Thyroid gland (tissue), 4 donors: ENCODE measurements at regions not wholly inside any gene's neighbourhood (a gene's known extent, or its start where the extent isn't known, plus 50 kb on each side); places are given as distances from the start of the nearest gene placed in this dataset.

Experiments used
- DNase-seq, 2 donors: peaks; one replicate each; pipeline ENCODE4 v3.0.0-alpha.2; 2019
- H3K27ac ChIP-seq, 3 donors: fragments of 200-600 bp; sonication (generic); 1 replicate in 2 of 3; 2 replicates in 1 of 3; pipeline ENCODE4 v1.5.1; 2016 to 2019; ENCODE audit warnings: mild to moderate bottlenecking in 1 of 3, moderate library complexity in 1 of 3
- H3K27me3 ChIP-seq: fragments of 200-600 bp; sonication (generic); one replicate; pipeline ENCODE4 v1.5.1; 2019
- H3K36me3 ChIP-seq, 2 donors: fragments of 200-600 bp; sonication (generic); one replicate each; pipeline ENCODE4 v1.5.1; 2016 to 2019
- H3K4me1 ChIP-seq, 2 donors: fragments of 200-600 bp; sonication (generic); one replicate each; pipeline ENCODE4 v1.5.1; 2017 to 2019
- H3K4me3 ChIP-seq, 3 donors: fragments of 200-600 bp; sonication (generic); replicated peaks in 1 of 3; 1 replicate in 2 of 3; 2 replicates in 1 of 3; pipeline ENCODE4 v1.5.1; 2016; ENCODE audit warnings: mild to moderate bottlenecking in 1 of 3
- H3K9me3 ChIP-seq: fragments of 200-600 bp; sonication (generic); one replicate; pipeline ENCODE4 v1.5.1; 2017
- CTCF ChIP-seq, 6 experiments: fragments of 200-600 bp in 3 of 6; fragments of 450-650 bp in 3 of 6; sonication (generic) in 3 of 6; IDR thresholded peaks; one replicate each; pipeline ENCODE4 v1.5.1; 2016 to 2019; ENCODE audit warnings: antibody characterized with exemption in 6 of 6, mild to moderate bottlenecking in 2 of 6, inconsistent platforms in 1 of 6, moderate library complexity in 1 of 6
- POLR2A ChIP-seq, 2 donors: fragments of 450-650 bp; IDR thresholded peaks; one replicate each; pipeline ENCODE4 v1.6.1; 2017; ENCODE audit warnings: antibody characterized with exemption in 2 of 2, mild to moderate bottlenecking in 2 of 2, moderate library complexity in 1 of 2
- WGBS, 2 donors: methylation state at CpG; one replicate each; pipeline ENCODE4 v1.1.5; 2017; 5-methylcytosine and 5-hydroxymethylcytosine counted together
- intact Hi-C: fragments of 100-400 bp; cut with DNase I; formaldehyde crosslinking; loops from one replicate; pipeline ENCODE4 v1.15.1; 2023

GRCh38 chr10:36256948-36257356 lies 614.9 kb upstream of the FZD8 start:
- Histone ChIP-seq H3K27ac (no peak overlapping the region), H3K4me3 (no peak overlapping the region), H3K4me1 (no peaks in the 10 kb centered on the region), H3K27me3 (no peaks in the 10 kb centered on the region), H3K9me3 (no peaks in the 10 kb centered on the region), H3K36me3 (no peaks in the 10 kb centered on the region)
- TF ChIP-seq POLR2A (IDR thresholded peaks at IDR 0.05) (no peak), CTCF (IDR thresholded peaks at IDR 0.05) (no peak)
- WGBS, 2 donors: 66 to 77% methylated on average over 2 of the region's 2 CpGs
- intact Hi-C loops: no loop called here
- DNase-seq: no peak

- Histone ChIP-seq H3K9me3 (no peaks in the 10 kb centered on the region), H3K27ac (no peak overlapping the region), H3K36me3 (no peaks in the 10 kb centered on the region), H3K4me3 (no peak overlapping the region), H3K4me1 (no peaks in the 10 kb centered on the region), H3K27me3 (no peaks in the 10 kb centered on the region)
- TF ChIP-seq CTCF (IDR thresholded peaks at IDR 0.05) (no peak), POLR2A (IDR thresholded peaks at IDR 0.05) (no peak)
- WGBS, 2 donors: 69 to 71% methylated on average over 2 of the region's 2 CpGs
- no peak for DNase-seq
- intact Hi-C loops: no loop called here
Measured at GRCh38 chr10:36256166-36256565, 614.1 kb upstream of the FZD8 start.

- 44 to 56% methylated on average over 3 of the region's 3 CpGs for WGBS, 2 donors
- peak; percentile 41 to 46 for DNase-seq
- H3K27ac ChIP-seq: no peak overlapping the region
- no peaks in the 10 kb centered on the region for H3K4me1 ChIP-seq
- no peak for TF ChIP-seq POLR2A (IDR thresholded peaks at IDR 0.05)
- TF ChIP-seq CTCF (IDR thresholded peaks at IDR 0.05): no peak
- no peaks in the 10 kb centered on the region for H3K9me3 ChIP-seq
- H3K27me3 ChIP-seq: no peaks in the 10 kb centered on the region
- no peaks in the 10 kb centered on the region for H3K36me3 ChIP-seq
- H3K4me3 ChIP-seq: no peak overlapping the region
- intact Hi-C loops: no loop called here
Measured at GRCh38 chr10:36254199-36254598, 612.1 kb upstream of the FZD8 start.

GRCh38 chr10:36253731-36254130 lies 611.6 kb upstream of the FZD8 start:
- Histone ChIP-seq H3K36me3 (no peaks in the 10 kb centered on the region), H3K9me3 (no peaks in the 10 kb centered on the region), H3K4me1 (no peaks in the 10 kb centered on the region), H3K4me3 (no peak overlapping the region), H3K27me3 (no peaks in the 10 kb centered on the region), H3K27ac (no peak overlapping the region)
- intact Hi-C loops: no loop called here
- WGBS, 2 donors: 88 to 89% methylated on average over 3 of the region's 3 CpGs
- TF ChIP-seq CTCF (IDR thresholded peaks at IDR 0.05) (no peak), POLR2A (IDR thresholded peaks at IDR 0.05) (no peak)
- no peak for DNase-seq

GRCh38 chr10:36251068-36251467 lies 609.0 kb upstream of the FZD8 start:
- no peak for DNase-seq
- intact Hi-C loops: no loop called here
- Histone ChIP-seq H3K36me3 (no peaks in the 10 kb centered on the region), H3K4me3 (no peak overlapping the region), H3K27ac (no peak overlapping the region), H3K9me3 (no peaks in the 10 kb centered on the region), H3K27me3 (no peaks in the 10 kb centered on the region), H3K4me1 (no peaks in the 10 kb centered on the region)
- 85 to 88% methylated on average over 4 of the region's 4 CpGs for WGBS, 2 donors
- no peak for TF ChIP-seq CTCF (IDR thresholded peaks at IDR 0.05)
- no peak for TF ChIP-seq POLR2A (IDR thresholded peaks at IDR 0.05)
